ENCODE measurements at regions not wholly inside any gene's neighbourhood (a gene's known extent, or its start where the extent isn't known, plus 50 kb on each side); places are given as distances from the start of the nearest gene placed in this dataset.

- Mint-ChIP-seq H3K27me3 (ENCODE audit: low read depth, poor library complexity) (peaks cover 8% of the 10 kb centered on the region), H3K4me1 (peaks cover 49% of the 10 kb centered on the region), H3K36me3 (ENCODE audit: low read depth) (no peaks in the 10 kb centered on the region), H3K4me3 (no peak overlapping the region), H3K27ac (no peak overlapping the region), H3K9me3 (no peaks in the 10 kb centered on the region)
- TF ChIP-seq CTCF (IDR thresholded peaks at IDR 0.05) = no peak
- no peak for DNase-seq
Measured at GRCh38 chr2:2668681-2669265, 337.7 kb upstream of the MYT1L start.

- peaks cover 16% of the 10 kb centered on the region for H3K27me3 Mint-ChIP-seq (ENCODE audit: low read depth, poor library complexity)
- H3K9me3 Mint-ChIP-seq = no peaks in the 10 kb centered on the region
- no peak for TF ChIP-seq CTCF (IDR thresholded peaks at IDR 0.05)
- no peak for DNase-seq
- no peak overlapping the region for H3K27ac Mint-ChIP-seq
- H3K4me3 Mint-ChIP-seq = no peak overlapping the region
- H3K36me3 Mint-ChIP-seq (ENCODE audit: low read depth) = no peaks in the 10 kb centered on the region
- peaks cover 57% of the 10 kb centered on the region for H3K4me1 Mint-ChIP-seq
Measured at GRCh38 chr2:2667690-2668089, 336.6 kb upstream of the MYT1L start.

GRCh38 chr2:2665834-2666133 is 334.7 kb upstream of the MYT1L start:
- Mint-ChIP-seq H3K36me3 (ENCODE audit: low read depth) (no peaks in the 10 kb centered on the region), H3K4me3 (no peak overlapping the region), H3K9me3 (no peaks in the 10 kb centered on the region), H3K27ac (no peak overlapping the region), H3K4me1 (peaks cover 69% of the 10 kb centered on the region), H3K27me3 (ENCODE audit: low read depth, poor library complexity) (peaks cover 12% of the 10 kb centered on the region)
- no peak for DNase-seq
- TF ChIP-seq CTCF (IDR thresholded peaks at IDR 0.05) = no peak

- TF ChIP-seq CTCF (IDR thresholded peaks at IDR 0.05) = no peak
- Mint-ChIP-seq H3K4me1 (peaks cover 68% of the 10 kb centered on the region), H3K27me3 (ENCODE audit: low read depth, poor library complexity) (peaks cover 9% of the 10 kb centered on the region), H3K27ac (peak overlapping the region; percentile 87), H3K4me3 (no peak overlapping the region), H3K36me3 (ENCODE audit: low read depth) (no peaks in the 10 kb centered on the region), H3K9me3 (peaks cover 5% of the 10 kb centered on the region)
- DNase-seq = no peak
Measured at GRCh38 chr2:2664989-2665833, 334.1 kb upstream of the MYT1L start.

- peaks cover 14% of the 10 kb centered on the region for H3K27me3 Mint-ChIP-seq (ENCODE audit: low read depth, poor library complexity)
- no peak for DNase-seq
- peaks cover 60% of the 10 kb centered on the region for H3K4me1 Mint-ChIP-seq
- no peak for TF ChIP-seq CTCF (IDR thresholded peaks at IDR 0.05)
- peaks cover 4% of the 10 kb centered on the region for H3K36me3 Mint-ChIP-seq (ENCODE audit: low read depth)
- H3K9me3 Mint-ChIP-seq = peaks cover 20% of the 10 kb centered on the region
- no peak overlapping the region for H3K4me3 Mint-ChIP-seq
- peak overlapping the region; percentile 26 for H3K27ac Mint-ChIP-seq
Measured at GRCh38 chr2:2663401-2664036, 332.4 kb upstream of the MYT1L start.

All from nephron progenitor cell (in vitro differentiated cells).